Activated naive CD4-positive, alpha-beta T cell treated with anti-CD3 and anti-CD28 coated beads, Interleukin-2, amount 50 U/mL, for 16 hours (primary cell): ENCODE measurements at regions not wholly inside any gene's neighbourhood (a gene's known extent, or its start where the extent isn't known, plus 50 kb on each side); places are given as distances from the start of the nearest gene placed in this dataset.

Experiments used
- DNase-seq: peaks from one replicate; pipeline ENCODE4 v3.0.0-alpha.2; 2020

DNA sequence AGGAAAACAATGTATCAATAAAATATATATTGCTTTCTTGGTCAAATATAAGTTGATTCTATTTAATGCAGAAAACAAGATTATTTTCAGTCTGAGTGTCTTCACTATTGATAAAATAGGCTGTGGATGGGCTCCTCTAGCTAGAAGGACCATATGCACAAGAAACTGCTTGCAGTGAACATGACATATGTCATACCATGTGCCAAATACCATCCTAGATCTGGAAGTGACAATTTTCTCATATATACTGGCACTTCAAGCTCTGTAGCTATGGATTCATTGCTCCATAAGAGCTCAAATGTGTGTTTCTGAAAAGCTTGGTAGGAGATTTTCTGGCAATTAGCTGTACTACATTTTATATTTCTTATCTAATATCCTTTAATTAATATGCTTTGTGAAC is 95.6 kb upstream of the CDH6 start:
- no peak for DNase-seq

DNA sequence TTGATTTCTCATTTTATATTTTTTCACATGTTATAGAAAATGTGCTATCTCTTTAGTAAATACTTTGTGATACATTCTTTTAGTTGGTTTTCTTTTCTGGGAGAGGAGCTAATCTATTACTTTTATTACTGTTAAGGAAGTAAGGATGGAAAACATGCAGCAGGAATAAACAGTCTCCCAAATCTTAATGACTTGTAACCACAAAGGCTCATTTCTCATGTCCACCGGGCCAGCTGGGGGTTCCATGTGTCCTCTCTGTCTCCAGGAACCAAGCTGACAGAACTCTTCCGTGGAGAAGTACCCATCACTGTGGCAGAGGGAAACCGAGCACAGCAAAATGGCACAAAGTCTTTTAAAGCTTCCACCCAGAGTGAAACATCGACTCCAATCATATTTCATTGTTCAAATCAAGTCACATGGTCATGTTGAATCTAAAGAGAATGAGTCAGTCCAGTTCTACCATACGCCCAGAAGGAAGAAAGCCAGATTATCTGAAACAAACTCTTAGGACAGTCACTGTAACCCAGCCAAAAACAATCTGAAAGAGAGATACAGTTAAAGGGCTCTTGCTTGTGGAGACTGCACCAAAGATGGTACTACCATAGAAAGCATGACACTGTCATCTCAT is 97.1 kb upstream of the CDH6 start:
- no peak for DNase-seq

DNA sequence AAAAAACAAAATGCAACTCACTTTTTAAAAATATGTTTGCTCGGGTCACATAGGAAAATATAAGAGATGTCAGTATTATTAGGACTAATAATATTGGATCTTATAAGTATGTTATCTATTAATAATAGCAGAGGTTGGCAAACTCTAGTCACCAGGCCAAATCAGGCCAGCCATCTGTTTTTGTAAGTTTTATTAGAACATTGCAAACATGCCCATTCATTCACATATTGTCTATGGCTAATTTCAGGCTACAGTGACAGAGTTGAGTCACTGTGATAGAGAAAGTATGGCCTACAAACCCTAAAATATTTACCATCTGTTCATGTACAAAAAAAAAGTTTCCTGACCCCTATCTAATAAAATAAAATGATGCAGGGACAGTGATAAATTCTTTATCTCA is 97.7 kb upstream of the CDH6 start:
- no peak for DNase-seq

DNA sequence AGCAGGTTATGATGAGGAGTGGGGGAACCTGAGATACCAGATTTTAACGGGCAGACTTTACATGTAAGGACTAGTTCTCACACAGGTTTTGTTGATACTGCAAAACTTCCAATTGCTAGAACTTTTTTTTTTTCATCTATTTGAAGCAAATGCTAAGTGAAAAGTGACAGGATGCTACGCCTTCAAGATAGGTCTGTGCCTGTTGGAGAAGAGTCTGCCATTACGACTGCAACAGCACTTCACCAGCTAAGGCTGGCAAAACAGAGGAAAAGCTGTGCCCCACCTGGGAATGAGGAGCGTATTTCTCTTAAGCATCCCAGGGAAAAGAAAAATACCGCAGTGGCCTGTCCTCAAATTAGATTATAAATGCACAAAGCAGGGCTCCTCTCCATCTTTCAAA is 102.0 kb upstream of the CDH6 start:
- no peak for DNase-seq

DNA sequence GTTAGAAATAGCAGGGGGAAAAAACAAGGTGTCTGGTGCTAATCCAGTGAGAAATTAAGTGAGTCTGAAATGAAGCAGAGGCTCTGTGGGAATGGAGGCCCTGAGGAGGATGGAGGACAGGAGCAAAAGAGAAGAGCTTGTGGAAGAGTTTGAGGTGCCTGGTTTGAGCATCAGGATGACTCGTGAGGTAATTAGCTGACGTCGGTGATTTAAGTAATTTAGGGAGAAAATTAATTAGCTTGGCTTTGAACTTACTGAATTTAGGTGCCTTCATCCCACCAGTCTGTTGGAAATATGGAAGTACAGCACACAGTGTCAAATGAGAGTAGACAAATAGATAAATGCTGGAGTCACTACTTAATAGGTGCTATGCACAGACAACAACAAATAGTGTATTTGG is 103.0 kb upstream of the CDH6 start:
- DNase-seq: no peak

DNA sequence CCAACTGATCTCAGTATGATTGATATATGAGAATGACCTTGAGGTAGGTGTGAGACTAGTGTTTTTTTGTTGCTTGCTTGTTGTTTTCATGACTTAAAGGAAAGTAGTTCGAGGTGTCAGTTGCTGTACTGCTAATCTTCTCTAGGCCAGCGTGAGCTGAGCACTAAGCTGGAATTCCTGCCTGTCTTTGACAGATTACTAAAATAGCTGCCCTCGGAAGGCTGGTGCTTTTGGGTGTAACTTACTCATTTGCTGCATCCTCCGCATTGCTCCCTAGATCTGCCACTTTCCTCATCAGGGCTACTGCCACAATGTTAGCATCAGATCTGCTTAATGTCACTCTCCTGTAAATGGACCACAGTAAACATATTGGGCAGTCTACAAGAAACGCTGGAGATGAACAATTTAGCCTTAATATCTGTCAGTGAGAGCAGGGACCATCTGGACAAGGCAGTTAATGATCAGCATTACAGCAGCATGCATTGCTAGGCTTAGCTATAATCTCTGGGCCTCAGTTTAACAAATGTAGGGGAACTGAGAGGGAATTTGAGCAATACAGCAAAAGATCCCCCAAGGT is 106.6 kb upstream of the CDH6 start:
- no peak for DNase-seq

DNA sequence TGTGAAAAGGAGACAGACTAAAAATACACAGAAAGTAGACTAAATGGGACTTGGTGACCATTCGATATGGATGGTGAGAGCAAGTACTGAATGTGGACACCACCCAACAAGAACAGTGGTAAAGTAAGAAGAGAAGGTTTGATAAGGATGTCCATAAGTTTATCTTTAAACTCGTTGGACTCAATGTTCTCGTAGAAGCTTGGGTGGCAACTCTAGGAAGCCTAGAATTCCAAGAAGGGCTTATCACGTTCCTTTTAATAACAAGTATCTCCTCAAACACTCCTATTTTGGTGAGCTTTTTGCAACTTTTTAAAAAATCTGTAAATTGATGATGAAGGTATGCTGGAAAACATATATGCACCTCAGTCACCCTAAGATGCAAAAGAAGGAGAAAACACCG is 108.6 kb upstream of the CDH6 start:
- DNase-seq: no peak

DNA sequence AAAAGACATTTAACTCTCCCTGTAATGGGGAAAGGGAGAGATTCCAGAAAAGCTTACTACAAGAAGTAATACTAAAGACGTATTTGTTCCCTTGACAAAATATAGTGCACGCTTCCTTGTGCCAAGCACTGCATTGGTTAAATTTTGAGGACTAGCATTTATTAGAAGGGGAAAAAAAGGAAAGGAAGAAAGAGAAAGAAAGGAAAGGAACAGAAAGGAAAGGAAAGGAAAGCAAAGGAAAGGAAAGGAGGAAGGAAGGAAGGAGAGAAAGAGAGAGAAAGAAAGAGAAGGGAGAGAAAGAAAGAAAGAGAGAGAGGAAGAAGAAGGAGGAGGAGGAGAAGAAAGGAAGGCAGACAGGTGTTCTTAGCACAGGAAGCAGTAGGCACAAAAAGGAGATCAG is 110.1 kb upstream of the CDH6 start:
- DNase-seq: no peak

DNA sequence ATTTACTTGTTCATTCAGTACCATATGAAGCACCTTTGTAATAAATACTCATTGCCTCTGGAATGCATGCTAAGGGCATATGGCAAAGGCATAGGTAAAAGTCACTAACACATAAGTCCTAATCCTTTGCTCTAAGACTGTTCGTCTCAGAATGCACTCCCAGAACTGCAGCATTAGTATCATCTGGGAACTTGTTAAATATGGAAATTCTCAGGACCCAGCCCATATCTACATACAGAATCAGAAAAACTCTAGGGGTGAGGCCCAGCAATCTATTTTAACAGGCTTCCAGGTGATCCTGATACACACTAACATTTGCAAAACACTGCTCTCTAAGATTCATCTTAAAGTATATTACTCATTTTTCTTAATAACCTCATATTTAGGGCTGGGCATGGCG is 113.8 kb upstream of the CDH6 start:
- DNase-seq: no peak

DNA sequence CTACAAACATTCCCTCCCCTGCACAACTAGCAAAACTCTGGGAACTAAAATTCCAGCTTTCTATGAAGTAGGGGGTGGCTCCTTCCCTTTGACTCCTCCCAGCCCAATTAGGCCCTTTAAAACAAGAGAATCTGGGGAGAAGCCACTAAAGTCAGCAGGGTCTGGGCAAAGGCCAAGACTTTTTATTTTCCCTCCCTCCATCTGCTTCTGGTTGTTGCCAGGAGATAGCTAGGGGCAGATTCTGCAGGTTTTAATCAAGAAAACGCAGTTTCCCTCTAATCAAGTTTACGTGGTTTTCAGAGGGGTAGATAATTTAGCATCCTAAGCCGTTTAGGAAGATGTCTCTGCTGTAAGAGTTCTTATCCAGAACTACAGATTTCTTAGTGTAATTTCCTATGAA is 114.5 kb upstream of the CDH6 start:
- no peak for DNase-seq

DNA sequence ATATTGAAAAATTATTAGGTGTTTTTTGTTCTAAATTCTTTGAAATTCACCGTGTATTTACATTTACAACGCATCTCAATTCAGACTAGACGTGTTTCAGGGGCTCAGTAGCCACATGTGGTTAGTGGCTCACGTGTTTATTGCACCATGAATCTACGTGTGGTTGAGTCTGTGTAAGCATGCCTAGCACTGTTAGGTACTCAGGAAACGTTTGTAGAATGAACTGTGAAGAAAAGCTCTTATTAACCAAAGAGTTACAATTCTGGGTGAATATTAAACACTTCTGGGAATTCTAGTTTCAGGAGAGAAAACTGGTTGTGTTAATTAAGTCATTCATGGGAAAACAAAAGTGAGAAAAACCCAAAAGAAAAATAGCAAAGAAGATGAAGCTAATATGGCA is 117.5 kb upstream of the CDH6 start:
- DNase-seq: no peak

DNA sequence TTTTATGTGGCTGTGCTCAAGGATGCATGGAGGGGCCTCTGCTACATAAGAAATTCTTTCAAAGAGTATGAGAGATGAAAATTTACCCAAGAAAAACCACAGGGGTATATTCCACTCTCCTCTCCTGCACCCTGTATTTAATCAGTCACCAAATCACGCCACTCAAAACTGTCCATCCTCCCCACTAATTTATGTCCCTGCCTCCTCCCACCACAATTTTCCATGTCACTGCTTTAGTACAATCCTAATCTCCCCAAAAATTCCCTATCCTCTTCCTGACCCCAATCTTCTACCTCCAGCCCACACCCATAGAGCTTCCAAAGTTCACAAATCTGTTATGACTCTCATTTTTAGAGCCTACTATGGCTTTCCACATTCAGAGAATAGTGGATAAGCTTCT is 125.2 kb upstream of the CDH6 start:
- DNase-seq: no peak

DNA sequence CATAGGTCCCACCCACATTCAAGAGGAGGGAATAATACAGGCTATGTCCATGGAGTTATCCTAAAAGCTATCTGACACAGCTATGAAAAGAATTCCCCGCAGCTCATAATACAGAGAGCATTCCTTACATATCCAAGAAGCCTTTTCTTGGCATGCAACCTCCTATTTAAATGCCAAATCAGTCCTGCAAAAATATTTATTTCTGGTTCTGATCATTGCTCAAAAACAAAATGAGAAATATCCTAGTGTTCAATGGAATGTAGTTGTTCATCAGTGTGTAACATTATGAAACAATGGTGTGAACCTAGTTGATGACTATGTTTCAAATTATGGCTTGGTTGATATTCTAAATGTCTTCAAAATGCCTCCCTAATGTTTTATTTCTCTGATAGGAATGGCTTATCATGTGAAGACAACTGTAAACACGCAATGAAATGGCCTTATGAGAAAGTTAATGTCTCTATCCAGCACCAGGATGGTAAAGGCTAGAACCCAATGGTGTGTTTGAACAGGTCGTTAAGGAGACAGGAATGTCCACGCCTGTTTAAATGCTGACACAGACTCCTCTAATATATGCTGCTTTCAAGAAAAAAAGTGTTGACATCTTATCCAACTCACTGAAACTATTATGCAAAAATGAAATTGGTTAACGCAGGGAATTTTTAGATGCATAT is 126.7 kb upstream of the CDH6 start:
- DNase-seq: no peak

DNA sequence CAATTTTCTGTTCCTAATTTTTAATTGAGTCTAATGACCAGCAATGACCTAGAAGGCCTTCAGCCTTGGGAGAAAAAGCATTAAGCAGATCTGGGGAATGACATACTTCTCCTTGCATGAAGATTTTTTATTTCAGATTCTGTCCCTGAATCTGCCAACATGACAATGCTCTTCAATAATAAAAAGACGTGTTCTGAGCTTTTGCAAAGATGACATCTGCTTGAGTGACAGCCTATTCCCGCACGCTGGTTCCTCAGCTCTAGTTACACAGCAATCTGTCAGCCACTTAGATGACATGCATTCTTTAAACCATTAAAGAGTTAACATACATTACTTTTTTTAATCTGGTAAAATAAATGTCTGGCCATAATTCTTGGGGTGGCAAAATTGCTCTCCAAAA is 129.3 kb upstream of the CDH6 start:
- DNase-seq: no peak

DNA sequence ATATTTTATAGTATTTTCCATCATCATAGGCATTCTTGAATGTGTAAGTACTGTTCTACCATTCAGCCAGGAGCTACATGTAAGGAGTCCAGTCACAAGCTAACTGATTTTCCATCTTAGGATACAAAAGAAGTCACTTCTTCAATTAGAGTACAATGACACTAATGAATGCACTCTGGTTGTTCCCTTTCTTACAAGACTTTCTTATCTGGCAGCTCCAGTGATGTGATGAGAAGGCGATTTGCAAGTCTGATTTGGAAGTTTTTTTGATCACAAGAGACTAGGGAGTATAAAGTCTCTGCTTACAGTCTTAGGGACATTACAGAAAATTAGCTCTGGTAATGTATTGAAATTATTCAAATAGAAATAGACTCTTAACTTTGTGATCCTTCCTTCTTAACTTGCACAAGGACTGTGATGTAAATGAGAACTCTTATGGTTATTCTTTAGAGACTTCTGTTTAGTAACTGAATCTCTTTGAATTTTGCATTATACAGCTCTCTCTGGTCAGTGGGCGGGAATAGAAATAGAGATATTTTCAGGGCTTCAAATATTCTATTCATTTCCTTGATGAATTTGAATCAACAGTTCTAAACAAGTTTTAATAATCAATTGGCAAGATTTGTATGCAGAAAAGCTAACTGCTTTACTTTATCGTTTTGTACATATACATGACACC is 130.4 kb upstream of the CDH6 start:
- no peak for DNase-seq

DNA sequence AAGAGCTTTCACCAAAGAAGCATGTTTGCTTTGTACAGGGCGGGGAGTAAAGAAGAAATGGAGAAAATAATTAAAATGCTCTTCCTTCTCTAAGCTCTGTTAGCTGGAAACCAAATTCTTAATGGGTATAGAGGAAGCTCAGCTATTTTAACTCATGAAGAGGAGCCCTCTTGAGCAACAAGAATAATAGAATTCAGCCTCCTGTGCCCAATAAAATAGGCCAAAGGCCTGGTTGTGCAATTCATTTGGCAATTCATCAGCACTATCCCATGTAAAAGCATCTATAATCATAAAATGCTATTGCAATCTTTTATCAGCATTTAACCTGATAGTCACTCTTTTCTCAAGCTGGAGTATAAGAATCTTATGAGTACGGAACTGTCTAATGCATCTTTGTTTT is 133.6 kb upstream of the CDH6 start:
- no peak for DNase-seq

DNA sequence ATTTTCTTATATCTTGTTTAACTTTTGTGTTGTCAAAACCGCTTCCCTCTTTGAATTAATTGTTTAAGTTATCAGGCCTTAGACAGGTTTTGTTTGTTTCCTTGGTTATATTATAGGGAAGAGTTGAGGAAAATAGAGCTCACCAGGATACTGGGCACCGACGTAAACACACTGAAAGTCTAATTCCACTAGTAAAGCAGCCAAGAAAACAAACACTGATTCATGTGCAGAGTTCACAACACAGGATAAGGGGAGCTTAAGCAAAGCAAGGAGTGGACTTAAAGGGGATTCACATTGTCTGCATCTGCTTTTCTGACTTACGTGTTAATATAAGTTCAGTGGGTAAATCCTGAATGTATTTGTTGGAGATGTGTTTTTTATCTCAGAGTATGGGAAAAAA is 139.0 kb upstream of the CDH6 start:
- DNase-seq: no peak

DNA sequence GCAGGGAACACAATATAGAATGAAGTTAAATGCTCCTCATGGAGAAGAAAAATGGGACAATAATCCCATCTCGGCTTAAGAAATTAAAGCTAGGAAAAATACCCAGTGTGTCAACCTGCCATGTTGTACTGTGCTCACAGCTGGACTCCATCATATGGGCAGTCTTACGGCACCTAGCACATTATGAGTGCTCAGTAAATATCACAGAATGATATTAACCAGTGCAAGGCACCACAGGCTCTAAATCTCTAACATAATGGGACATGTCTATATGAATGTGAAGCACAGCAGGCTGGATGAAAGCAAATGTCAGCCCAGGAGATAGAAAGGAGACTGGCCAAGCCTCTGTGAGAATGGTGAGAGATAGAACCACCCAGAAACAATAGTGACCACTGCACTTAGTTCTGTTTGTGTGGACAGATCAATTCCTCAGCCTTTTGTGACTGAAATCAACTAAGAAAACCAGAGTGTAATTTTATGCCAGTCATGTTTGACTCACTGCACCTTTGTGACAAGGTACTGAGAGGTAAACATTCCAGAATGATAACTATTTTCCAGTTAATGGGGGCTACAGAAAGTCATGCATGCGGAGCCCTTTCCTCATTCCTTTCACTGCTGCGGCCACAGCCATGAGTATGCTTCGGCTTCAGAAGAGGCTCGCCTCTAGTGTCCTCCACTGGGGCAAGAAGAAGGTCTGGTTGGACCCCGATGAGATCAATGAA is 140.4 kb upstream of the CDH6 start:
- no peak for DNase-seq

DNA sequence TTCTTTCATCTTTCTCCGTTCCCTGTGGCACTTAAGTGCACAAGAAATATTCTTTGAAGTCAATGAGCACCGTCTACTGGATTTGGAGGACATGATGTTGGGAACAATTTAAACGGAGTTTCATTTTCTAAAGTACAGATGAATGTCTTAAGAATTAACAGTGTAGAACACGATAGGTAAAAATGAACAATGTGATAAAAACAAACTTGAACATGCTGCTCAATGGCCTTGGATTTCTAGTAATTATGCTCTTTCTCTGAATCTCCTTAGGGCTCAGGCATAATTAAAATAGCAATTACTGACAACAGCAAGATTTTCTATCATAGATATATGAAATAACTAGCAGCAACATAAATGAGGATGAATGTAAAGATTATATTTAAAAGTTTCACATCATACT is 142.2 kb upstream of the CDH6 start:
- no peak for DNase-seq

DNA sequence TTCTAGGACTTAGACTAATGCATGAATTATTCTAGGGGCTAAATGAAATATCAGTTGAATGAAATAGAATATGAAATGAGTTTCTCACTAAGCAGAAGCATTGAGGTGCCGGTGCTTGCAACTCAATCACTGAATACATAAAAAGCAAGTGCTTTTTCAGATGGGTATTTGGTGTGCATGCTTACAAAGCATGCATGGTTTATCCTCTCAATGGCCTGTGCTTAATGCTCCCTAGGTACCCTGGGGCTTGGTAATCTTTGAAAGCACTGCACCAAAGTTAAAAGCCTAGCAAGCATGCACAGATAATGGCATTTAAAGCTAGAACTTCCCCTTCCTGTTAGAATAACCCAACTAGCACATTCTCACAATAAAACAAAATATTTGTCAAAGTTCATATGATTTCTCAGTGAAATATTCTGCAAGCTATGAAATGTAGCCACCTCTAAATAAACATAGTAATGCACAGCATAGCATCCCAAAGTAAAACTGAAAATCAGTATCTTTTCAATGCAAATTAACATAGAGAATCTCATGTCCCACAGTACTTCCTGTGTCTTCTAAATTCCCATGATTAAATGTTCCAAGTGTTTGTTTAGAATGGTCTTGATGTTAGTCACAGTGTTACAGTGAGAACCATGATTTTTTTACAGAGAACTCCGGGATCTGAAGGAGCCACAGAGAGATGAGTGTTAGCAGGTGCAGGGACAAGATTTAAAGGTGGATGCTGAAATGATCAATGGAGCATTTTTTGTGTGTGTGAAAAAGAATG is 143.4 kb upstream of the CDH6 start:
- DNase-seq: no peak

DNA sequence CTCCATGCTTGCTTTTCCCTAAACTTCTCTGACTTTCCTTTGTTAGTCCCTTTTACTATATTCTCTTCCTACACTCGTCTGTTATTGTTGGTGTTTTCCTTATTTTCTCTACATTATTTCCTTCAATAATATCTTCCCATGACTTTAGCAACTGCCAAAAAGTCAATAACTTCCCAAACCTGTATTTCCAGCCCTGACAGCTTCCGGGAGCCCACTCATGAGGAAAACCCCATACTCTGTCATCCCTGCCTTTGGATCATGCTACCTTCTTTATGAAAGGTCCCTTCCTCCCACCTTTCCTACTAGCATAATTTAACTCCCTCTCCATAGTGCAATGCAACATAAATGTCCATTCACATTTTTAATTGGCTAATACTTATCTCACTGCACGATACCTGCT is 144.0 kb upstream of the CDH6 start:
- DNase-seq: no peak

DNA sequence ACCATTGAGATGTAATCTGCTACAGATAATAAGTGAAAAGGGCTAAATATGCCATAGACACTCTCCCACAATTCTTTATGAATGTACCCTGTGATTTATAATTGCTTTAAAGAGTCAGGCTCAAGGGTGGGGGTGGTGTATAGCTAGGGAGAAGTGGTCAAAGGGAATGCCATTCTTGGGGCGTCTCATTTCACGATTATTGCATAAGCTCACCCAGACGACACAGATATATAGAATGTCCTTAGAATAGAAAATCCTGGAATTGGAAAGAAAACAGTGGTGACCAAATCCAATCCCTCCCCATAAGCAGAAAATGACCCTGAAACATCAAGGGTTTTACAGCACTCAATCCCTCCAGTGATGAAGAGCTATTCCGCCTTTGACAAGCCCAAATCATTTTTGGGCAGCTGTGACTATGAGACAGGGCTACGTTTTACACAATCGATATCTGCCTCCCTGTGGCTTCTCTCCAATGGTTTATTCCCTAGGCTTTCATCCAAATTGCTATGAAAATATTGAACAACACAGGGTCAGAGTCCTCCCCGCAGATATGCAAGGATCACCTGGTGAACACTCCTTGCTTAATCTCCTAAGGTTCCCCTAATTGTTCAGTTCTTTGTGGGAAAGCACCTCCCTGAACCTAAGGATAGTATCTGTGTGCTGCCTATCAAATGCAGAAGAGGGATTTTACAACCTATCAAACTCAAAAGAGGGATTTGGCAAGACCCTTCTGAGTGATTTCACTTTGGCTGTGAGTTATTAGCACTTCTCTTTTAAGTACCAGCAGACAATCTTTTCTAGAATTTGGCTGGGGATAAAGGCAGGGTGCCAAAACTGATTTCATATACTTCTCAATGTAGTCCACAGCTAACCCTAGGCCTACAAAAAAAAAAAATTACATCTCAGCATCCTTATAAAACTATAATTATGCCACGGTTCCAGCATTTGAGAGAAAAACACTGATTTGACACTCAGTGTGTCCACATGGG is 144.9 kb upstream of the CDH6 start:
- no peak for DNase-seq
